Hepatocyte (in vitro differentiated cells): ENCODE measurements at regions not wholly inside any gene's neighbourhood (a gene's known extent, or its start where the extent isn't known, plus 50 kb on each side); places are given as distances from the start of the nearest gene placed in this dataset.

Experiments
- DNase-seq: peaks from one replicate; pipeline ENCODE4 v3.0.0-alpha.2; 2016; ENCODE audit warnings: low spot score
- H2AFZ ChIP-seq: fragments of 200-600 bp; sonication (generic); 2 replicates; pipeline ENCODE4 v1.6.0; 2016; ENCODE audit warnings: antibody characterized with exemption, mild to moderate bottlenecking
- H3K27ac ChIP-seq: fragments of 200-600 bp; sonication (generic); 2 replicates; pipeline ENCODE4 v1.5.1; 2016; ENCODE audit warnings: mild to moderate bottlenecking
- H3K27me3 ChIP-seq: fragments of 200-600 bp; sonication (generic); 2 replicates; pipeline ENCODE4 v1.6.1; 2016
- H3K36me3 ChIP-seq: fragments of 200-600 bp; sonication (generic); replicated peaks from 2 replicates; pipeline ENCODE4 v1.5.1; 2016; ENCODE audit warnings: low read depth; ENCODE audit not compliant: insufficient read depth
- H3K4me1 ChIP-seq: fragments of 200-600 bp; sonication (generic); 2 replicates; pipeline ENCODE4 v1.5.1; 2016; ENCODE audit warnings: mild to moderate bottlenecking, moderate library complexity; ENCODE audit not compliant: insufficient read depth
- H3K4me2 ChIP-seq: fragments of 200-600 bp; sonication (generic); 2 replicates; pipeline ENCODE4 v1.6.0; 2016
- H3K4me3 ChIP-seq: fragments of 200-600 bp; sonication (generic); 2 replicates; pipeline ENCODE4 v1.5.1; 2016; ENCODE audit warnings: mild to moderate bottlenecking
- H3K79me2 ChIP-seq: fragments of 200-600 bp; sonication (generic); 2 replicates; pipeline ENCODE4 v1.6.0; 2017; ENCODE audit warnings: mild to moderate bottlenecking
- H3K9me2 ChIP-seq: fragments of 200-600 bp; sonication (generic); replicated peaks from 2 replicates; pipeline ENCODE4 v1.6.0; 2017; ENCODE audit warnings: mild to moderate bottlenecking; ENCODE audit not compliant: insufficient read depth
- H3K9me3 ChIP-seq: fragments of 200-600 bp; sonication (generic); 2 replicates; pipeline ENCODE4 v1.5.1; 2016; ENCODE audit warnings: low read depth, mild to moderate bottlenecking
- H4K20me1 ChIP-seq: fragments of 200-600 bp; sonication (generic); 2 replicates; pipeline ENCODE4 v1.6.0; 2016; ENCODE audit warnings: mild to moderate bottlenecking; ENCODE audit not compliant: insufficient read depth, poor library complexity, severe bottlenecking
- CTCF ChIP-seq: fragments of 200-600 bp; sonication (generic); IDR thresholded peaks from 2 replicates; pipeline ENCODE4 v1.5.1; 2016; ENCODE audit warnings: antibody characterized with exemption, mild to moderate bottlenecking; ENCODE audit not compliant: poor library complexity
- EZH2 ChIP-seq: fragments of 200-600 bp; sonication (generic); IDR thresholded peaks from 2 replicates; pipeline ENCODE4 v1.6.1; 2016; ENCODE audit warnings: antibody characterized with exemption, mild to moderate bottlenecking, borderline replicate concordance
- EZH2phosphoT487 ChIP-seq: fragments of 200-600 bp; sonication (generic); IDR thresholded peaks from one replicate; pipeline ENCODE4 v1.6.1; 2018; ENCODE audit warnings: antibody characterized with exemption, mild to moderate bottlenecking, low read depth, moderate library complexity; ENCODE audit not compliant: unreplicated experiment, severe bottlenecking
- WGBS: methylation state at CpG from one replicate; pipeline ENCODE4 v1.1.6; 2016; ENCODE audit warnings: low lambda C conversion rate; ENCODE audit errors: missing lambda C conversion rate; 5-methylcytosine and 5-hydroxymethylcytosine counted together

GRCh38 chr14:51396222-51396815, 156.3 kb downstream of the TMX1 start:
- Histone ChIP-seq H3K27me3 (no peaks in the 10 kb centered on the region), H3K9me3 (no peaks in the 10 kb centered on the region), H3K36me3 (no peaks in the 10 kb centered on the region), H2AFZ (peak overlapping the region; percentile 5), H3K9me2 (no peaks in the 10 kb centered on the region), H3K4me2 (peak overlapping the region; percentile 6), H3K27ac (peak overlapping the region; percentile 69), H3K4me3 (no peak overlapping the region), H3K79me2 (no peaks in the 10 kb centered on the region), H3K4me1 (peaks cover 27% of the 10 kb centered on the region), H4K20me1 (no peaks in the 10 kb centered on the region)
- 60% methylated on average over 11 of the region's 11 CpGs for WGBS
- no peak for DNase-seq
- TF ChIP-seq EZH2 = no peak
- TF ChIP-seq CTCF = no peak
- no peak for TF ChIP-seq EZH2phosphoT487

- Histone ChIP-seq H3K36me3 (no peaks in the 10 kb centered on the region), H3K9me3 (no peaks in the 10 kb centered on the region), H3K79me2 (no peaks in the 10 kb centered on the region), H3K27ac (no peak overlapping the region), H3K27me3 (no peaks in the 10 kb centered on the region), H3K9me2 (no peaks in the 10 kb centered on the region), H4K20me1 (no peaks in the 10 kb centered on the region), H2AFZ (no peak overlapping the region), H3K4me1 (peaks cover 26% of the 10 kb centered on the region), H3K4me3 (no peak overlapping the region), H3K4me2 (no peak overlapping the region)
- TF ChIP-seq CTCF (no peak), EZH2 (no peak), EZH2phosphoT487 (no peak)
- DNase-seq = no peak
- 77% methylated on average over 4 of the region's 4 CpGs for WGBS
Measured at GRCh38 chr14:51398898-51399297, 158.9 kb downstream of the TMX1 start.

GRCh38 chr14:51400139-51400538, 160.1 kb downstream of the TMX1 start:
- Histone ChIP-seq H3K4me3 (no peak overlapping the region), H2AFZ (no peak overlapping the region), H3K9me3 (no peaks in the 10 kb centered on the region), H3K27me3 (no peaks in the 10 kb centered on the region), H4K20me1 (no peaks in the 10 kb centered on the region), H3K27ac (no peak overlapping the region), H3K79me2 (no peaks in the 10 kb centered on the region), H3K36me3 (no peaks in the 10 kb centered on the region), H3K4me1 (peaks cover 14% of the 10 kb centered on the region), H3K4me2 (no peak overlapping the region), H3K9me2 (no peaks in the 10 kb centered on the region)
- no peak for DNase-seq
- no peak for TF ChIP-seq CTCF
- TF ChIP-seq EZH2phosphoT487 = no peak
- no peak for TF ChIP-seq EZH2
- 89% methylated on average over 2 of the region's 2 CpGs for WGBS

GRCh38 chr14:51401272-51401671, 161.2 kb downstream of the TMX1 start:
- Histone ChIP-seq H3K27ac (no peak overlapping the region), H3K4me3 (no peak overlapping the region), H3K79me2 (no peaks in the 10 kb centered on the region), H4K20me1 (no peaks in the 10 kb centered on the region), H3K4me1 (peaks cover 3% of the 10 kb centered on the region), H3K27me3 (no peaks in the 10 kb centered on the region), H3K4me2 (no peak overlapping the region), H2AFZ (no peak overlapping the region), H3K9me2 (no peaks in the 10 kb centered on the region), H3K36me3 (no peaks in the 10 kb centered on the region), H3K9me3 (no peaks in the 10 kb centered on the region)
- DNase-seq = no peak
- no peak for TF ChIP-seq CTCF
- TF ChIP-seq EZH2phosphoT487 = no peak
- no peak for TF ChIP-seq EZH2
- 88% methylated on average over 2 of the region's 2 CpGs for WGBS
